ENCODE measurements at regions not wholly inside any gene's neighbourhood (a gene's known extent, or its start where the extent isn't known, plus 50 kb on each side); places are given as distances from the start of the nearest gene placed in this dataset.
"Not testable (repeated sequence)": the region's sequence is repeated elsewhere in the genome, so short reads cannot be mapped to it uniquely, and the experiment has no call there.

- Histone ChIP-seq H2AFZ (ENCODE audit: low read depth, low read length) (no peak overlapping the region), H3K4me3 (replicated peaks in 1 of 3; ENCODE audit: insufficient read depth in 1 of 3, low read depth in 1 of 3, low read length in 3 of 3) (no peak overlapping the region), H3K9ac (replicated peaks; ENCODE audit: extremely low read depth, insufficient read depth, low read length) (no peak overlapping the region), H3K9me1 (replicated peaks; ENCODE audit: control insufficient read depth, extremely low read depth, insufficient read depth, low read length) (no peaks in the 10 kb centered on the region), H3K27me3 (ENCODE audit: control insufficient read depth in 2 of 2, insufficient read depth in 2 of 2, low read length in 2 of 2) (no peaks in the 10 kb centered on the region), H3K4me1 (ENCODE audit: control insufficient read depth, extremely low read depth, insufficient read depth, low read length) (no peaks in the 10 kb centered on the region), H3K36me3 (ENCODE audit: control insufficient read depth in 2 of 2, extremely low read depth in 1 of 2, insufficient read depth in 2 of 2, low read length in 2 of 2) (no peaks in the 10 kb centered on the region), H3K9me3 (replicated peaks; ENCODE audit: control insufficient read depth, insufficient read depth, low read length) (no peaks in the 10 kb centered on the region), H4K20me1 (replicated peaks; ENCODE audit: control insufficient read depth, extremely low read depth, insufficient read depth, low read length) (no peaks in the 10 kb centered on the region), H3K4me2 (ENCODE audit: insufficient read depth, low read length) (no peak overlapping the region), H3K27ac (ENCODE audit: insufficient read depth, low read depth, low read length) (no peak overlapping the region), H3K79me2 (ENCODE audit: control insufficient read depth, insufficient read depth, low read length) (no peaks in the 10 kb centered on the region)
- no TSS peak for BruUV-seq (replicated peaks)
- no peak for TF ChIP-seq FOS (IDR thresholded peaks at IDR 0.05; ENCODE audit: borderline replicate concordance, insufficient read depth, low read length)
- TF ChIP-seq POLR2AphosphoS5 (IDR thresholded peaks at IDR 0.05; ENCODE audit: insufficient read depth, low read depth, low read length) = no peak
- no peak for TF ChIP-seq JUN (IDR thresholded peaks at IDR 0.05; ENCODE audit: borderline replicate concordance, insufficient read depth, insufficient read length, low read depth)
- no peak for TF ChIP-seq EZH2 (IDR thresholded peaks at IDR 0.05; ENCODE audit: borderline replicate concordance, low read depth, low read length, severe bottlenecking)
- no peak for TF ChIP-seq MAX (IDR thresholded peaks at IDR 0.05; ENCODE audit: insufficient read depth, insufficient read length)
- no peak for TF ChIP-seq MYC (IDR thresholded peaks at IDR 0.05; ENCODE audit: low read depth, low read length)
- no peak for TF ChIP-seq POLR2A (IDR thresholded peaks at IDR 0.05; ENCODE audit: low read depth, low read length)
- TF ChIP-seq GATA2 (IDR thresholded peaks at IDR 0.05; ENCODE audit: insufficient read depth, insufficient read length, low read depth, low read length) = no peak
- no peak for TF ChIP-seq CTCF (IDR thresholded peaks at IDR 0.05; ENCODE audit: extremely low read depth in 1 of 2, insufficient read depth in 1 of 2, low read depth in 1 of 2, low read length in 2 of 2)
- ChIA-PET POLR2A (no interaction called here), CTCF (no interaction called here)
- intact Hi-C loops (cut with micrococcal nuclease) = no loop called here
- dilution Hi-C loops (cut with MboI; ENCODE audit: extremely low pct_ligation_motif_present, low sequenced_read_pairs) = no loop called here
- FAIRE-seq (no peak), DNase-seq (ENCODE audit: low read depth, low spot score) (no peak)
Observed at GRCh38 chr10:8163824-8164223, 109.3 kb downstream of the GATA3 start.

- DNase-seq (ENCODE audit: low read depth, low spot score); FAIRE-seq; H3K4me3 ChIP-seq (replicated peaks in 1 of 3; ENCODE audit: insufficient read depth in 1 of 3, low read depth in 1 of 3, low read length in 3 of 3); BruUV-seq (replicated peaks); intact Hi-C loops (cut with micrococcal nuclease); H3K9ac ChIP-seq (replicated peaks; ENCODE audit: extremely low read depth, insufficient read depth, low read length); H3K27ac ChIP-seq (ENCODE audit: insufficient read depth, low read depth, low read length); H3K4me1 ChIP-seq (ENCODE audit: control insufficient read depth, extremely low read depth, insufficient read depth, low read length); H3K27me3 ChIP-seq (ENCODE audit: control insufficient read depth in 2 of 2, insufficient read depth in 2 of 2, low read length in 2 of 2); H3K4me2 ChIP-seq (ENCODE audit: insufficient read depth, low read length); H3K79me2 ChIP-seq (ENCODE audit: control insufficient read depth, insufficient read depth, low read length); H4K20me1 ChIP-seq (replicated peaks; ENCODE audit: control insufficient read depth, extremely low read depth, insufficient read depth, low read length); CTCF ChIA-PET; H3K9me1 ChIP-seq (replicated peaks; ENCODE audit: control insufficient read depth, extremely low read depth, insufficient read depth, low read length); POLR2A ChIA-PET; H3K36me3 ChIP-seq (ENCODE audit: control insufficient read depth in 2 of 2, extremely low read depth in 1 of 2, insufficient read depth in 2 of 2, low read length in 2 of 2); H3K9me3 ChIP-seq (replicated peaks; ENCODE audit: control insufficient read depth, insufficient read depth, low read length); dilution Hi-C loops (cut with MboI; ENCODE audit: extremely low pct_ligation_motif_present, low sequenced_read_pairs); H2AFZ ChIP-seq (ENCODE audit: low read depth, low read length): not testable (repeated sequence)
Observed at GRCh38 chr10:8164640-8165039, 110.2 kb downstream of the GATA3 start.

Data from endothelial cell of umbilical vein (primary cell).